Panc1 (cell line): ENCODE measurements at regions not wholly inside any gene's neighbourhood (a gene's known extent, or its start where the extent isn't known, plus 50 kb on each side); places are given as distances from the start of the nearest gene placed in this dataset.

Experiments
- CTCF ChIP-seq: fragments of 450-650 bp; IDR thresholded peaks from 2 replicates; pipeline ENCODE4 v1.5.1; 2017; ENCODE audit warnings: mild to moderate bottlenecking
- POLR2AphosphoS5 ChIP-seq: IDR thresholded peaks from 2 replicates; pipeline ENCODE4 v1.6.1; 2012; ENCODE audit warnings: mild to moderate bottlenecking, low read depth, low read length, moderate library complexity
- TCF7L2 ChIP-seq: IDR thresholded peaks from 2 replicates; pipeline ENCODE4 v1.6.1; 2011; ENCODE audit warnings: mild to moderate bottlenecking, low read depth, low read length, inconsistent platforms

- TF ChIP-seq CTCF: no peak
- no peak for TF ChIP-seq POLR2AphosphoS5
- TF ChIP-seq TCF7L2: no peak
Measured at GRCh38 chr13:77406644-77407440, 79.9 kb upstream of the MYCBP2 start.
